Endodermal cell (in vitro differentiated cells): ENCODE measurements at regions not wholly inside any gene's neighbourhood (a gene's known extent, or its start where the extent isn't known, plus 50 kb on each side); places are given as distances from the start of the nearest gene placed in this dataset.

Experiments
- DNase-seq: peaks from one replicate; pipeline ENCODE4 v3.0.0-alpha.2; 2017
- H3K27ac ChIP-seq: 2 replicates; pipeline ENCODE4 v1.5.1; 2013; ENCODE audit warnings: mild to moderate bottlenecking, low read depth, low read length, moderate library complexity
- H3K27me3 ChIP-seq: 2 replicates; pipeline ENCODE4 v1.6.1; 2013; ENCODE audit warnings: mild to moderate bottlenecking, low read length, moderate library complexity; ENCODE audit not compliant: insufficient read depth, control insufficient read depth, poor library complexity, severe bottlenecking
- H3K36me3 ChIP-seq: 2 replicates; pipeline ENCODE4 v1.7.0; 2013; ENCODE audit warnings: mild to moderate bottlenecking, low read length, moderate library complexity; ENCODE audit not compliant: control insufficient read depth, insufficient read depth
- H3K4me1 ChIP-seq: one replicate; pipeline ENCODE4 v1.7.0; 2013; ENCODE audit warnings: low read length; ENCODE audit not compliant: control insufficient read depth, insufficient read depth
- H3K4me3 ChIP-seq: 2 replicates; pipeline ENCODE4 v1.5.1; 2013; ENCODE audit warnings: mild to moderate bottlenecking, low read length, moderate library complexity
- H3K9ac ChIP-seq: 2 replicates; pipeline ENCODE4 v1.6.1; 2013; ENCODE audit warnings: mild to moderate bottlenecking, low read length, moderate library complexity; ENCODE audit not compliant: poor library complexity, severe bottlenecking; ENCODE audit errors: extremely low read depth
- H3K9me3 ChIP-seq: 2 replicates; pipeline ENCODE4 v1.6.1; 2013; ENCODE audit warnings: mild to moderate bottlenecking, low read length, moderate library complexity; ENCODE audit not compliant: control insufficient read depth
- H3K27ac Mint-ChIP-seq: 2 replicates; pipeline ENCODE4 v1.8.0; 2020; ENCODE audit warnings: mixed read lengths
- H3K27me3 Mint-ChIP-seq: 2 replicates; pipeline ENCODE4 v1.8.0; 2021; ENCODE audit warnings: mild to moderate bottlenecking, mixed read lengths; ENCODE audit not compliant: insufficient read depth
- H3K36me3 Mint-ChIP-seq: 2 replicates; pipeline ENCODE4 v1.8.0; 2020; ENCODE audit warnings: low read depth, mixed read lengths
- H3K4me1 Mint-ChIP-seq: 2 replicates; pipeline ENCODE4 v1.8.0; 2020; ENCODE audit warnings: mixed read lengths
- H3K4me3 Mint-ChIP-seq: 2 replicates; pipeline ENCODE4 v1.8.0; 2020; ENCODE audit warnings: mild to moderate bottlenecking, moderate library complexity, mixed read lengths
- H3K9me3 Mint-ChIP-seq: 2 replicates; pipeline ENCODE4 v1.8.0; 2020; ENCODE audit warnings: mild to moderate bottlenecking, mixed read lengths
- WGBS, 2 experiments: methylation state at CpG; one replicate each; pipeline versions ENCODE4 v1.1.5 to v1.1.7; 2013; ENCODE audit warnings: missing lambda C conversion rate in 2 of 2, mixed read lengths in 1 of 2; ENCODE audit not compliant: insufficient coverage in 1 of 2, insufficient read length in 1 of 2; 5-methylcytosine and 5-hydroxymethylcytosine counted together
- TF ChIP-seq, protein P1 (sequence below): fragments of 200-600 bp; sonication (generic); conservative IDR thresholded peaks from 2 replicates; pipeline ENCODE4 v1.5.0; 2021; ENCODE audit warnings: antibody characterized with exemption, mild to moderate bottlenecking

DNA sequence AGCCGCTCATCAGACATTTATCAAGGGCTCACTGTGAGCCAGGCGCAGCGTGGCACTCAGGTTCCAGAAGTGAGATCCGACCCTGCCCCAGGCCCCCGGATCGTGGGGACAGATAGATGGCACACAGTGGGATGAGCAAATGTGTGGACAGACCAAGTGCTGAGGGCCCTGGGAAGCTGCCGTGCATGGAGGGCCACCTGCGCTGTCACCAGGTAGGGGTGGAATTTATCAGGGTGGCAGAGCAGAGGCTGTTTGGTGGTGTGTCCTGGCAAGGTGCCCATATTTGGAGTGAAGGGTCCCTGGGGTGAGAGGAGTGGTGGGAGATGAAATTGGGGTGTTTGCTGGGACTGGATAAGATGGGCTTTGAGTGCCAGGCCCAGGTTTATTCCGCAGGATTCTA, 92.8 kb upstream of the HS6ST1 start:
- TF ChIP-seq, protein P1, sequence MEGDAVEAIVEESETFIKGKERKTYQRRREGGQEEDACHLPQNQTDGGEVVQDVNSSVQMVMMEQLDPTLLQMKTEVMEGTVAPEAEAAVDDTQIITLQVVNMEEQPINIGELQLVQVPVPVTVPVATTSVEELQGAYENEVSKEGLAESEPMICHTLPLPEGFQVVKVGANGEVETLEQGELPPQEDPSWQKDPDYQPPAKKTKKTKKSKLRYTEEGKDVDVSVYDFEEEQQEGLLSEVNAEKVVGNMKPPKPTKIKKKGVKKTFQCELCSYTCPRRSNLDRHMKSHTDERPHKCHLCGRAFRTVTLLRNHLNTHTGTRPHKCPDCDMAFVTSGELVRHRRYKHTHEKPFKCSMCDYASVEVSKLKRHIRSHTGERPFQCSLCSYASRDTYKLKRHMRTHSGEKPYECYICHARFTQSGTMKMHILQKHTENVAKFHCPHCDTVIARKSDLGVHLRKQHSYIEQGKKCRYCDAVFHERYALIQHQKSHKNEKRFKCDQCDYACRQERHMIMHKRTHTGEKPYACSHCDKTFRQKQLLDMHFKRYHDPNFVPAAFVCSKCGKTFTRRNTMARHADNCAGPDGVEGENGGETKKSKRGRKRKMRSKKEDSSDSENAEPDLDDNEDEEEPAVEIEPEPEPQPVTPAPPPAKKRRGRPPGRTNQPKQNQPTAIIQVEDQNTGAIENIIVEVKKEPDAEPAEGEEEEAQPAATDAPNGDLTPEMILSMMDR, result no peak
- H3K27ac ChIP-seq, result no peak overlapping the region
- Mint-ChIP-seq H3K4me3 (no peak overlapping the region), H3K27ac (no peak overlapping the region), H3K27me3 (peaks cover 5% of the 10 kb centered on the region), H3K36me3 (no peaks in the 10 kb centered on the region), H3K9me3 (peaks cover 9% of the 10 kb centered on the region), H3K4me1 (peaks cover 46% of the 10 kb centered on the region)
- DNase-seq, result peak; percentile 24
- H3K9ac ChIP-seq, result no peak overlapping the region
- no peaks in the 10 kb centered on the region for H3K27me3 ChIP-seq
- H3K4me3 ChIP-seq, result no peak overlapping the region
- 84 to 96% methylated on average over 5 to 8 of the region's 9 CpGs for WGBS, 2 experiments
- peaks cover 16% of the 10 kb centered on the region for H3K4me1 ChIP-seq
- no peaks in the 10 kb centered on the region for H3K36me3 ChIP-seq
- H3K9me3 ChIP-seq, result peaks cover 11% of the 10 kb centered on the region

DNA sequence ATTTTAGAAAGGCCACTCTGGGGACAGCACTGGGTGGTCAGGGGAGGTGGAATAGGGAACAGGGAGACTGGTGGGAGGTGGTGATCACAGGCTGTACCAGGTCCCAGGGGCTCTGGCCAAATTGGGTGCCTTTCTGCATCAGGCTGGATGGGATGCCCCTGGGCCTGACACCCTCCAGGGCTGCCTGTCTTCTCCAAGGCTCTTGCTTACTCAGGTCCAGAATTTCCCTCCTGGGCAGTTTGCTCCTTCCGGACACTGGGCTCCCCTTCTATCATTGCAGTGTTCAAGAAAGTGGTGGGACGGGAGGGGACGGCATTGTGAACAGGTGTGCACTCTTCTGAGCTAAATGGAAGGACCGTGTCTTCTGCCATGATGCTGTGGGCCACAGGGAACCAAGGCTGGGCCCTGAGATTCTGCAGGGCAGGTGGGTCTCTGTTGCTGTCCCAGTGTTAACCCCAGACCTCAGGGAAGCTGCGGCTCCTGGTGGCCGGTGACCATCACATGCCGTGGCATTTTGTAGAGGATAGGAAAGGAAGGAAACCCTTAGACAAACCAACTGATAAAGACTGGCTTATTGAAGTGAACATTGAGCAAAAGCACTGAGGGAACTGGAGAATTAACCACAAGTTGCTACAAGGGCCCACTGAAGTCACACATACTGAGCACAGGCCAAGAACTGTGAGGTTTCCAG, 93.7 kb upstream of the HS6ST1 start:
- Histone ChIP-seq H3K27me3 (no peaks in the 10 kb centered on the region), H3K9me3 (peaks cover 11% of the 10 kb centered on the region), H3K4me3 (no peak overlapping the region), H3K9ac (no peak overlapping the region), H3K36me3 (no peaks in the 10 kb centered on the region), H3K4me1 (peaks cover 16% of the 10 kb centered on the region), H3K27ac (no peak overlapping the region)
- Mint-ChIP-seq H3K27ac (no peak overlapping the region), H3K4me3 (no peak overlapping the region), H3K36me3 (no peaks in the 10 kb centered on the region), H3K9me3 (peaks cover 13% of the 10 kb centered on the region), H3K4me1 (peaks cover 39% of the 10 kb centered on the region), H3K27me3 (peaks cover 5% of the 10 kb centered on the region)
- TF ChIP-seq, protein P1, result no peak
- DNase-seq, result peak; percentile 21
- 87 to 95% methylated on average over 3 to 7 of the region's 7 CpGs for WGBS, 2 experiments

DNA sequence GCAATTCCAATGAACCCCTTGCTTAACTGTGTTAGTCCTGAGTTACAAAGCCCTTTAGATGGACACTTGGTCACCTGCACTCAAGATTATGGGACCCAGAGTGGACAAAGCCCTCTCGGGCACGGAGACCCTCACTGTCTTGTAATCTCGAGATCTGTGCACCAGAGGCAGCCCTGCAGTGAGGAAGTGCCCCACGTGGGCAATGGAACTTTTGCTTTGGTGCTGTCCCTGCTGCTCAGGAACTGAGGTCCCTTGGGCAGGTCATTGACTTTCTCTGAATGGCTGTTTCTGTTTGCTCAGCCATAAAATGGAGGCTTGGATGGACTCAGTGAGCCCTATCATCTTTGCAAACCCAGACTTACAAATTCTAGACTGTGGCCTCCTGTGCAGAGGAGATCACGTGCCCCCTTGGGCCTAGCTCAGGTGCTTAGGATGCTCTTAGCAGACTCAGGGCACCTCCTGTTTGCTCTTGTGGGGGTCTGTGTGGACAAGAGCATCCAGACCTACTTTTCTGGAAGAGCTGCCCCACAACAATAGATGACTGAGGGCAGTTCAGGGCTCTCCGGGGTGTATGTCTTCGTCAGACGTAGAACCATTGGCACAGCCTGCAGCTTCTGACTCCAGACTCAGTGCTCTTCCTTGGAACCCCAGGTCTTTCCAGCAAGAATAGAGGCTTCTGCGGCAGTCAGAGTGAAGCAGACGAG, 94.5 kb upstream of the HS6ST1 start:
- 89 to 96% methylated on average over 10 of the region's 10 CpGs for WGBS, 2 experiments
- H3K4me1 Mint-ChIP-seq, result peaks cover 32% of the 10 kb centered on the region
- H3K27me3 Mint-ChIP-seq, result peaks cover 5% of the 10 kb centered on the region
- H3K36me3 Mint-ChIP-seq, result no peaks in the 10 kb centered on the region
- H3K4me3 Mint-ChIP-seq, result no peak overlapping the region
- peaks cover 16% of the 10 kb centered on the region for H3K9me3 Mint-ChIP-seq
- Histone ChIP-seq H3K4me3 (no peak overlapping the region), H3K27me3 (no peaks in the 10 kb centered on the region), H3K4me1 (peaks cover 16% of the 10 kb centered on the region), H3K27ac (no peak overlapping the region), H3K9me3 (peaks cover 11% of the 10 kb centered on the region), H3K9ac (no peak overlapping the region), H3K36me3 (no peaks in the 10 kb centered on the region)
- peak overlapping the region; percentile 81 for H3K27ac Mint-ChIP-seq
- peak; percentile 39 for DNase-seq
- TF ChIP-seq, protein P1, result no peak
